MCF 10A (cell line): ENCODE measurements at regions not wholly inside any gene's neighbourhood (a gene's known extent, or its start where the extent isn't known, plus 50 kb on each side); places are given as distances from the start of the nearest gene placed in this dataset.

Source experiments
- BruUV-seq: library from RNA; stranded (reverse); fragments of 400-500 nt; replicated peaks from 2 replicates; lab custom pipeline; 2021; lab: Mats Ljungman, UMichigan
- CTCF ChIA-PET: fragments of 300-600 bp; sonication (Branson Sonifier 250); formaldehyde crosslinking; extraction: SDS; loops from one replicate; lab custom pipeline; 2021; ENCODE audit warnings: antibody characterized with exemption, inconsistent platforms; lab: Yijun Ruan, JAX
- POLR2A ChIA-PET: fragments of 300-600, 350-650 bp; sonication (Branson Sonifier 250); formaldehyde crosslinking; extraction: SDS; loops from one replicate; lab custom pipeline; 2020; ENCODE audit warnings: antibody characterized with exemption, inconsistent platforms; lab: Yijun Ruan, JAX
- DNase-seq: peaks from one replicate; pipeline ENCODE4 v3.0.0-alpha.2; 2018; ENCODE audit not compliant: unreplicated experiment
- H3K27ac Mint-ChIP-seq: one replicate; pipeline ENCODE4 v1.8.0; 2022; ENCODE audit warnings: mild to moderate bottlenecking, low read depth, mixed read lengths; ENCODE audit not compliant: unreplicated experiment
- H3K27me3 Mint-ChIP-seq: one replicate; pipeline ENCODE4 v1.8.0; 2022; ENCODE audit warnings: mixed read lengths; ENCODE audit not compliant: insufficient read depth, unreplicated experiment
- H3K36me3 Mint-ChIP-seq: one replicate; pipeline ENCODE4 v1.8.0; 2022; ENCODE audit warnings: mild to moderate bottlenecking, moderate library complexity, mixed read lengths; ENCODE audit not compliant: insufficient read depth, unreplicated experiment
- H3K4me1 Mint-ChIP-seq: one replicate; pipeline ENCODE4 v1.8.0; 2022; ENCODE audit warnings: mixed read lengths; ENCODE audit not compliant: insufficient read depth, unreplicated experiment
- H3K4me3 Mint-ChIP-seq: one replicate; pipeline ENCODE4 v1.8.0; 2022; ENCODE audit warnings: mild to moderate bottlenecking, moderate library complexity, mixed read lengths; ENCODE audit not compliant: unreplicated experiment
- H3K9me3 Mint-ChIP-seq: one replicate; pipeline ENCODE4 v1.8.0; 2022; ENCODE audit warnings: mixed read lengths; ENCODE audit not compliant: unreplicated experiment
- intact Hi-C: fragments of 100-400 bp; cut with micrococcal nuclease; formaldehyde crosslinking; loops from 2 replicates; pipeline ENCODE4 v1.14.1; 2022
- TF ChIP-seq, protein P1 (sequence below): fragments of 200-600 bp; IDR thresholded peaks from one replicate; pipeline ENCODE4 v1.8.0; 2022; ENCODE audit warnings: antibody characterized with exemption, mild to moderate bottlenecking; ENCODE audit not compliant: unreplicated experiment

DNA sequence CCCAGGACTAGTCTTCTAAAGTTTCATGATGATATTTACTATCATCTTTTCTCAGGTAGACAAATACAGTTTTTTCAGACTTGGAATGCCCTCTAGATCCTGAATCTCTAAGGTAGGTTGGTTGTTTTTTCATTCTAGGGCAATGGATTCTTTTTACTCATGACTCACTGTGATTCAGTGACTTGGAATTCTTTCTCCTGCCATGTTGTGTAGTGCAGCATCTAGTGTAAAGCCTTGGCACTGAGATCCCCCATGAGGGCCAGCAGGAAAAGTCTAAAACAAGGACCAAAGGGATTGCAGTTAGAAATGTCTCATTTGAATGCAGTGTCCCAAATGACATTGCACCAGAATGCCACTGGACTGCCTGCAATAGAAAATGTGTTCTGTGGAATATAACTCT lies 430.4 kb downstream of the NEBL start:
- H3K27me3 Mint-ChIP-seq, result no peaks in the 10 kb centered on the region
- ChIA-PET POLR2A (no interaction called here), CTCF (no interaction called here)
- TF ChIP-seq, protein P1, sequence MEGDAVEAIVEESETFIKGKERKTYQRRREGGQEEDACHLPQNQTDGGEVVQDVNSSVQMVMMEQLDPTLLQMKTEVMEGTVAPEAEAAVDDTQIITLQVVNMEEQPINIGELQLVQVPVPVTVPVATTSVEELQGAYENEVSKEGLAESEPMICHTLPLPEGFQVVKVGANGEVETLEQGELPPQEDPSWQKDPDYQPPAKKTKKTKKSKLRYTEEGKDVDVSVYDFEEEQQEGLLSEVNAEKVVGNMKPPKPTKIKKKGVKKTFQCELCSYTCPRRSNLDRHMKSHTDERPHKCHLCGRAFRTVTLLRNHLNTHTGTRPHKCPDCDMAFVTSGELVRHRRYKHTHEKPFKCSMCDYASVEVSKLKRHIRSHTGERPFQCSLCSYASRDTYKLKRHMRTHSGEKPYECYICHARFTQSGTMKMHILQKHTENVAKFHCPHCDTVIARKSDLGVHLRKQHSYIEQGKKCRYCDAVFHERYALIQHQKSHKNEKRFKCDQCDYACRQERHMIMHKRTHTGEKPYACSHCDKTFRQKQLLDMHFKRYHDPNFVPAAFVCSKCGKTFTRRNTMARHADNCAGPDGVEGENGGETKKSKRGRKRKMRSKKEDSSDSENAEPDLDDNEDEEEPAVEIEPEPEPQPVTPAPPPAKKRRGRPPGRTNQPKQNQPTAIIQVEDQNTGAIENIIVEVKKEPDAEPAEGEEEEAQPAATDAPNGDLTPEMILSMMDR, result no peak
- no peaks in the 10 kb centered on the region for H3K36me3 Mint-ChIP-seq
- H3K4me1 Mint-ChIP-seq, result no peaks in the 10 kb centered on the region
- DNase-seq, result peak; percentile 71
- no peak overlapping the region for H3K4me3 Mint-ChIP-seq
- no TSS peak for BruUV-seq
- peak overlapping the region; percentile 67 for H3K27ac Mint-ChIP-seq
- intact Hi-C loops, result no loop called here
- H3K9me3 Mint-ChIP-seq, result peaks cover 7% of the 10 kb centered on the region

- no peak for DNase-seq
- no peak overlapping the region for H3K27ac Mint-ChIP-seq
- no peaks in the 10 kb centered on the region for H3K27me3 Mint-ChIP-seq
- intact Hi-C loops, result no loop called here
- ChIA-PET CTCF (interaction anchor here (0.7 kb wide), 1 partner anchor 308 kb away, joined by 4 read pairs; no protein-coding TSS in a partner anchor), POLR2A (no interaction called here)
- H3K9me3 Mint-ChIP-seq, result no peaks in the 10 kb centered on the region
- TF ChIP-seq, protein P1, result no peak
- BruUV-seq, result no TSS peak
- no peaks in the 10 kb centered on the region for H3K36me3 Mint-ChIP-seq
- H3K4me3 Mint-ChIP-seq, result no peak overlapping the region
- no peaks in the 10 kb centered on the region for H3K4me1 Mint-ChIP-seq
Measured at GRCh38 chr10:20457649-20458048, 439.5 kb downstream of the NEBL start.

DNA sequence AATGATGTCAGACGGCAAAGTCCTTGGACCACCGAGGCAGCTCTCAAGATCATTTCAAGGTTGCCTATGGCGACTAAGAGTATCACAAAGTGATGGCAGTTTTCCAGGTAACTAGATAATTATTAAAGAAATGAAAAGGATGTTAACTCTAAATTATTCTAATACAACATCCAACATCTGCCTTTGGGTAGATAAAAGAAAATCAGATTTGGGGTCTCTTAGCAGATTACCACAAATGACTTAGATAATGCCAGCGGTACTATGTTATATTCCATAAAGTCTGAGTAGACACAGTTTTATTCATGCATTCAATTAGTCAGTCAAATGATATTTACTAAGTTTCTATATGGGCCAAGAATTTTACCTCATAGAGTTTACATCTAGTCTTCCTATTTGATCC lies 441.3 kb downstream of the NEBL start:
- BruUV-seq, result no TSS peak
- H3K4me1 Mint-ChIP-seq, result no peaks in the 10 kb centered on the region
- H3K9me3 Mint-ChIP-seq, result no peaks in the 10 kb centered on the region
- no peaks in the 10 kb centered on the region for H3K27me3 Mint-ChIP-seq
- DNase-seq, result no peak
- TF ChIP-seq, protein P1, result no peak
- CTCF ChIA-PET, result no interaction called here
- intact Hi-C loops, result no loop called here
- POLR2A ChIA-PET, result no interaction called here
- H3K4me3 Mint-ChIP-seq, result no peak overlapping the region
- H3K27ac Mint-ChIP-seq, result no peak overlapping the region
- H3K36me3 Mint-ChIP-seq, result no peaks in the 10 kb centered on the region

DNA sequence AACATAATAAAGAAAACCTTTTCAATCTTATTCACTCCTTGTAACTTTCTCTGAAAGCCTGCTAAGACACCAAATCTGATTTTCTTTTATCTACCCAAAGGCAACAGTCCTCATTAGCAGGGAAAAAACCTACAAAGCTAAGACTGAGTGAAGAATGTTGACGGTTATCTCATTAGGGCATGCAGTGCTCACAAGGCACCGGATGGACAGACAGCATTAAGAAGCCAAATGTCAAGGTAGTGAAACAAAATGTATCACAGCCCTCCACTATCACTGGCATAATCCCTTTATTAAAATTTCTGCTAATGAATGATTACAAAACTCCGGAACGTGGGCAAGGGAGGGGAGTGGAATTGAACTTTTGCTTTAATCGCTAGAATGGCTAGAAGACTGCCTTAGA lies 442.8 kb downstream of the NEBL start:
- CTCF ChIA-PET, result interaction anchor here (0.5 kb wide), 1 partner anchor 196 kb away, joined by 3 read pairs; no protein-coding TSS in a partner anchor

More for the DNA sequence above, 442.8 kb downstream of the NEBL start:
- H3K27me3 Mint-ChIP-seq, result no peaks in the 10 kb centered on the region
- TF ChIP-seq, protein P1, result no peak
- H3K27ac Mint-ChIP-seq, result no peak overlapping the region
- no peaks in the 10 kb centered on the region for H3K36me3 Mint-ChIP-seq
- H3K4me3 Mint-ChIP-seq, result no peak overlapping the region
- H3K4me1 Mint-ChIP-seq, result no peaks in the 10 kb centered on the region
- POLR2A ChIA-PET, result interaction anchor here (0.7 kb wide), 1 partner anchor 190 kb away, joined by 4 read pairs; no protein-coding TSS in a partner anchor
- no peak for DNase-seq
- no peaks in the 10 kb centered on the region for H3K9me3 Mint-ChIP-seq
- intact Hi-C loops, result no loop called here
- no TSS peak for BruUV-seq
